ENCODE measurements at regions not wholly inside any gene's neighbourhood (a gene's known extent, or its start where the extent isn't known, plus 50 kb on each side); places are given as distances from the start of the nearest gene placed in this dataset.

DNA sequence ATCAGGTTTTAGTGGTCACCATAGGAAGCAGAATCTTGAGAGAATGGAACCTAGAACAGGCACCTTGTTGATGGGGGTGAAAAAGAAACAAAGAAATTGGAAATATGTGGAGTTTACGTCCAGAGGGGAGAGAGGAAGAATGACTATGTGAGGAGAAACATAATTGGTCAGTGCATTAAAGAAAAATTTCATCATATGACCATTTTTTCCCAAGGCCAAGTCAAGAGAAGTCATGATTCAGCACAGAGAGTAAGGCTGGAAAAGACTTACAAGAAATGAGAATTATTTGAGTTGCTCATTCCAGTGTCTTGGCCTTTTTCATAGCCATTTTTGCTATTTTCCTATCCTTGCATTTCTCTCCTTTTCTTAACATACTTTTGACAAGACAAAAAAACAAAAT, 421.7 kb downstream of the EFNB2 start:
- no peak for TF ChIP-seq EZH2 (IDR thresholded peaks at IDR 0.05)
- no peak for TF ChIP-seq POLR2AphosphoS5 (IDR thresholded peaks at IDR 0.05; ENCODE audit: low read depth, low read length)
- no peak for TF ChIP-seq JUND (IDR thresholded peaks at IDR 0.05)
- TF ChIP-seq POLR2A (IDR thresholded peaks at IDR 0.05; ENCODE audit: borderline replicate concordance, extremely low read depth, insufficient read depth, insufficient read length): no peak
- TF ChIP-seq ZFX (IDR thresholded peaks at IDR 0.05): no peak
- TF ChIP-seq, protein P1, sequence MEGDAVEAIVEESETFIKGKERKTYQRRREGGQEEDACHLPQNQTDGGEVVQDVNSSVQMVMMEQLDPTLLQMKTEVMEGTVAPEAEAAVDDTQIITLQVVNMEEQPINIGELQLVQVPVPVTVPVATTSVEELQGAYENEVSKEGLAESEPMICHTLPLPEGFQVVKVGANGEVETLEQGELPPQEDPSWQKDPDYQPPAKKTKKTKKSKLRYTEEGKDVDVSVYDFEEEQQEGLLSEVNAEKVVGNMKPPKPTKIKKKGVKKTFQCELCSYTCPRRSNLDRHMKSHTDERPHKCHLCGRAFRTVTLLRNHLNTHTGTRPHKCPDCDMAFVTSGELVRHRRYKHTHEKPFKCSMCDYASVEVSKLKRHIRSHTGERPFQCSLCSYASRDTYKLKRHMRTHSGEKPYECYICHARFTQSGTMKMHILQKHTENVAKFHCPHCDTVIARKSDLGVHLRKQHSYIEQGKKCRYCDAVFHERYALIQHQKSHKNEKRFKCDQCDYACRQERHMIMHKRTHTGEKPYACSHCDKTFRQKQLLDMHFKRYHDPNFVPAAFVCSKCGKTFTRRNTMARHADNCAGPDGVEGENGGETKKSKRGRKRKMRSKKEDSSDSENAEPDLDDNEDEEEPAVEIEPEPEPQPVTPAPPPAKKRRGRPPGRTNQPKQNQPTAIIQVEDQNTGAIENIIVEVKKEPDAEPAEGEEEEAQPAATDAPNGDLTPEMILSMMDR (IDR thresholded peaks at IDR 0.05 in 2 of 3, conservative IDR thresholded peaks at IDR 0.05 in 1 of 3; ENCODE audit: borderline replicate concordance in 1 of 3, insufficient read depth in 1 of 3, low read depth in 2 of 3, low read length in 2 of 3): no peak
- no peak for TF ChIP-seq EZH2phosphoT487 (IDR thresholded peaks at IDR 0.05; ENCODE audit: borderline replicate concordance)

Data from HCT116 (cell line).